SK-N-SH (cell line): ENCODE measurements at regions not wholly inside any gene's neighbourhood (a gene's known extent, or its start where the extent isn't known, plus 50 kb on each side); places are given as distances from the start of the nearest gene placed in this dataset.

ENCODE experiments used
- CTCF ChIA-PET: fragments of 300-600, 350-600 bp; formaldehyde crosslinking; extraction: SDS; loops from one replicate; lab custom pipeline; 2021; lab: Yijun Ruan, JAX
- POLR2A ChIA-PET: fragments of 350-600 bp; sonication (Branson Sonifier 250); formaldehyde crosslinking; extraction: SDS; loops from one replicate; lab custom pipeline; 2020; ENCODE audit warnings: antibody characterized with exemption, inconsistent platforms; lab: Yijun Ruan, JAX
- DNase-seq: peaks from one replicate; pipeline ENCODE4 v3.0.0; 2012
- H2AFZ ChIP-seq: fragments of 200-600 bp; sonication (generic); 2 replicates; pipeline ENCODE4 v1.8.1; 2016; ENCODE audit warnings: antibody characterized with exemption, mild to moderate bottlenecking, low read depth
- H3F3A ChIP-seq: fragments of 200-600 bp; sonication (generic); replicated peaks from 2 replicates; pipeline ENCODE3; 2016; ENCODE audit warnings: antibody characterized with exemption, mild to moderate bottlenecking; ENCODE audit not compliant: insufficient read depth
- H3K27ac ChIP-seq, 2 experiments: fragments of 200-500 bp in 1 of 2; fragments of 200-600 bp in 1 of 2; sonication (Bioruptor generic) in 1 of 2; sonication (generic), shearing (Covaris generic) in 1 of 2; 2 replicates each; pipeline versions ENCODE4 v1.5.1 to v1.6.1; 2014 to 2016; ENCODE audit warnings: low read depth in 2 of 2, inconsistent platforms in 1 of 2, low read length in 1 of 2, mild to moderate bottlenecking in 1 of 2, mixed read lengths in 1 of 2
- H3K27me3 ChIP-seq: fragments of 200-600 bp; sonication (generic), shearing (Covaris generic); 2 replicates; pipeline ENCODE4 v1.6.1; 2016; ENCODE audit warnings: mixed run types; ENCODE audit not compliant: insufficient read depth
- H3K36me3 ChIP-seq, 2 experiments: fragments of 200-500 bp in 1 of 2; fragments of 200-600 bp in 1 of 2; sonication (Bioruptor generic) in 1 of 2; sonication (generic) in 1 of 2; replicated peaks in 1 of 2; 2 replicates each; pipeline versions ENCODE3 to v1.5.1; 2014 to 2016; ENCODE audit warnings: low read length in 1 of 2, mild to moderate bottlenecking in 1 of 2; ENCODE audit not compliant: insufficient read depth in 2 of 2, control insufficient read depth in 1 of 2
- H3K4me1 ChIP-seq, 2 experiments: fragments of 200-500 bp in 1 of 2; fragments of 200-600 bp in 1 of 2; sonication (Bioruptor generic) in 1 of 2; sonication (generic), shearing (Covaris generic) in 1 of 2; 2 replicates each; pipeline versions ENCODE4 v1.5.1 to v1.6.1; 2014 to 2016; ENCODE audit warnings: low read depth in 1 of 2, low read length in 1 of 2, mixed run types in 1 of 2; ENCODE audit not compliant: insufficient read depth in 2 of 2, control insufficient read depth in 1 of 2
- H3K4me2 ChIP-seq: fragments of 200-600 bp; sonication (generic), shearing (Covaris generic); 2 replicates; pipeline ENCODE4 v1.6.1; 2017; ENCODE audit warnings: mixed run types
- H3K4me3 ChIP-seq, 2 experiments: fragments of 200-500 bp in 1 of 2; fragments of 200-600 bp in 1 of 2; sonication (Bioruptor generic) in 1 of 2; sonication (generic), shearing (Covaris generic) in 1 of 2; 2 replicates each; pipeline versions ENCODE4 v1.5.1 to v1.8.1; 2014 to 2016; ENCODE audit warnings: low read depth in 2 of 2, inconsistent platforms in 1 of 2, low read length in 1 of 2, mild to moderate bottlenecking in 1 of 2, mixed read lengths in 1 of 2, moderate library complexity in 1 of 2
- H3K79me2 ChIP-seq: fragments of 200-600 bp; sonication (generic); 2 replicates; pipeline ENCODE4 v1.8.1; 2017; ENCODE audit warnings: mild to moderate bottlenecking; ENCODE audit not compliant: insufficient read depth
- H3K9ac ChIP-seq: fragments of 200-600 bp; sonication (generic); 2 replicates; pipeline ENCODE4 v1.6.1; 2017; ENCODE audit warnings: mixed run types
- H3K9me2 ChIP-seq: fragments of 200-600 bp; sonication (generic); 2 replicates; pipeline ENCODE4 v1.6.1; 2017; ENCODE audit warnings: mixed run types
- H3K9me3 ChIP-seq: fragments of 200-600 bp; sonication (generic); 2 replicates; pipeline ENCODE4 v1.6.1; 2017; ENCODE audit warnings: mixed run types, mild to moderate bottlenecking, moderate library complexity
- H4K20me1 ChIP-seq: fragments of 200-600 bp; sonication (generic); 2 replicates; pipeline ENCODE4 v1.6.1; 2017; ENCODE audit warnings: mild to moderate bottlenecking, mixed run types; ENCODE audit not compliant: insufficient read depth
- ELF1 ChIP-seq: IDR thresholded peaks from 2 replicates; pipeline ENCODE4 v1.4.0; 2012
- EP300 ChIP-seq, 2 experiments: IDR thresholded peaks; 2 replicates each; pipeline versions ENCODE4 v1.4.0 to v1.6.1; 2012; ENCODE audit warnings: borderline replicate concordance in 1 of 2, low read depth in 1 of 2, low read length in 1 of 2
- EZH2phosphoT487 ChIP-seq: fragments of 200-600 bp; sonication (generic); IDR thresholded peaks from 2 replicates; pipeline ENCODE4 v1.6.1; 2017; ENCODE audit warnings: low read depth, mixed run types, mild to moderate bottlenecking, antibody characterized with exemption, moderate library complexity, borderline replicate concordance
- FOSL2 ChIP-seq: IDR thresholded peaks from 2 replicates; pipeline ENCODE4 v1.4.0; 2012; ENCODE audit warnings: low read depth, mild to moderate bottlenecking, moderate library complexity, borderline replicate concordance
- JUND ChIP-seq: IDR thresholded peaks from 2 replicates; pipeline ENCODE4 v1.4.0; 2012
- MEF2A ChIP-seq: IDR thresholded peaks from 2 replicates; pipeline ENCODE4 v1.4.0; 2012; ENCODE audit warnings: low read depth, borderline replicate concordance
- MXI1 ChIP-seq: IDR thresholded peaks from 2 replicates; pipeline ENCODE4 v1.6.1; 2012; ENCODE audit warnings: mild to moderate bottlenecking, low read depth, low read length, improper control_type of control experiment
- NRF1 ChIP-seq: IDR thresholded peaks from 2 replicates; pipeline ENCODE4 v1.6.1; 2012; ENCODE audit warnings: low read depth, mild to moderate bottlenecking, low read length
- POLR2AphosphoS5 ChIP-seq: IDR thresholded peaks from 2 replicates; pipeline ENCODE4 v1.6.1; 2012; ENCODE audit warnings: low read depth, low read length
- RCOR1 ChIP-seq: fragments of 150-350 bp; IDR thresholded peaks from 2 replicates; pipeline ENCODE4 v1.6.1; 2017; ENCODE audit warnings: antibody characterized with exemption, low read length
- RFX5 ChIP-seq: IDR thresholded peaks from 2 replicates; pipeline ENCODE4 v1.6.1; 2012; ENCODE audit warnings: mild to moderate bottlenecking, improper control_type of control experiment, low read length
- RXRA ChIP-seq: IDR thresholded peaks from 2 replicates; pipeline ENCODE4 v1.4.0; 2012; ENCODE audit warnings: low read depth, mild to moderate bottlenecking, borderline replicate concordance
- SMC3 ChIP-seq: IDR thresholded peaks from 2 replicates; pipeline ENCODE4 v1.6.1; 2012; ENCODE audit warnings: low read depth, low read length, improper control_type of control experiment
- TEAD4 ChIP-seq: IDR thresholded peaks from 2 replicates; pipeline ENCODE4 v1.4.0; 2012; ENCODE audit warnings: mild to moderate bottlenecking, borderline replicate concordance; ENCODE audit not compliant: insufficient read depth
- YY1 ChIP-seq: IDR thresholded peaks from 2 replicates; pipeline ENCODE4 v1.4.0; 2012; ENCODE audit warnings: low read depth, mild to moderate bottlenecking
- WGBS: methylation state at CpG from one replicate; pipeline ENCODE4 v1.1.6; 2017; ENCODE audit warnings: low lambda C conversion rate; 5-methylcytosine and 5-hydroxymethylcytosine counted together
- TF ChIP-seq, protein P1 (sequence below): IDR thresholded peaks from 2 replicates; pipeline ENCODE4 v1.6.1; 2012; ENCODE audit warnings: mild to moderate bottlenecking, low read depth, low read length, moderate library complexity
- TF ChIP-seq, protein P2 (sequence below): fragments of 150-350 bp; IDR thresholded peaks from 2 replicates; pipeline ENCODE4 v1.6.1; 2017; ENCODE audit warnings: antibody characterized with exemption, low read length, low read depth, borderline replicate concordance
- TF ChIP-seq, protein P3 (sequence below): IDR thresholded peaks from 2 replicates; pipeline ENCODE4 v1.4.0; 2012; ENCODE audit warnings: low read depth
- TF ChIP-seq, protein P4 (sequence below): IDR thresholded peaks from 2 replicates; pipeline ENCODE4; 2012
- TF ChIP-seq, protein P5 (sequence below): IDR thresholded peaks from 2 replicates; pipeline ENCODE4 v1.4.0; 2012; ENCODE audit warnings: low read depth, borderline replicate concordance

DNA sequence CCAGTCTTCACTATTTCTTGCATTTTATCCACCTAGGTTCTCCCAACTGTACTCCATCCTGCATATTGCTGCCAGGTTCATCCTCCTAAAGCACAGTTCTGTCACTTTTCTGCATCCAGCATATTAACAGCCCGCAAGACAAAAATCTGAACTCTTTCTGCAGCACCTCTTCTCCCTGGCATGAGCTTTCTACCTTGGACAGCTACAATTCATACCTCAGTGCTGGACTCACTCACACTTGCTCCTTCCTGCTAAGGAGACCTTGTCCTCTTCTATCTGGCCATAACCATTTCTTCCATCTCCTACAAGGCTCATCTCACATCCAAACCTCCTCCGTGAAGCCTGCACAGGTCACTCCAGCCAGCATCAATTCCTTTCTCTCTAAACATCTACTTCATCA, 170.1 kb upstream of the GRIP1 start:
- no peak overlapping the region for H2AFZ ChIP-seq
- H4K20me1 ChIP-seq: no peaks in the 10 kb centered on the region
- H3K36me3 ChIP-seq: no peaks in the 10 kb centered on the region
- no peaks in the 10 kb centered on the region for H3K27me3 ChIP-seq
- no peak overlapping the region for H3K4me3 ChIP-seq
- no peak overlapping the region for H3K4me2 ChIP-seq
- 43% methylated on average over 2 of the region's 2 CpGs for WGBS
- H3K9ac ChIP-seq: no peak overlapping the region
- no peak for DNase-seq
- no peak overlapping the region for H3K27ac ChIP-seq
- H3K4me1 ChIP-seq: no peaks in the 10 kb centered on the region
- no peaks in the 10 kb centered on the region for H3K9me3 ChIP-seq
- ChIA-PET POLR2A (no interaction called here), CTCF (interaction anchor here (1.7 kb wide), 1 partner anchor 12 kb away, joined by 9 read pairs; no protein-coding TSS in a partner anchor)
- H3K79me2 ChIP-seq: no peaks in the 10 kb centered on the region
- no peaks in the 10 kb centered on the region for H3K9me2 ChIP-seq
- TF ChIP-seq, protein P1, sequence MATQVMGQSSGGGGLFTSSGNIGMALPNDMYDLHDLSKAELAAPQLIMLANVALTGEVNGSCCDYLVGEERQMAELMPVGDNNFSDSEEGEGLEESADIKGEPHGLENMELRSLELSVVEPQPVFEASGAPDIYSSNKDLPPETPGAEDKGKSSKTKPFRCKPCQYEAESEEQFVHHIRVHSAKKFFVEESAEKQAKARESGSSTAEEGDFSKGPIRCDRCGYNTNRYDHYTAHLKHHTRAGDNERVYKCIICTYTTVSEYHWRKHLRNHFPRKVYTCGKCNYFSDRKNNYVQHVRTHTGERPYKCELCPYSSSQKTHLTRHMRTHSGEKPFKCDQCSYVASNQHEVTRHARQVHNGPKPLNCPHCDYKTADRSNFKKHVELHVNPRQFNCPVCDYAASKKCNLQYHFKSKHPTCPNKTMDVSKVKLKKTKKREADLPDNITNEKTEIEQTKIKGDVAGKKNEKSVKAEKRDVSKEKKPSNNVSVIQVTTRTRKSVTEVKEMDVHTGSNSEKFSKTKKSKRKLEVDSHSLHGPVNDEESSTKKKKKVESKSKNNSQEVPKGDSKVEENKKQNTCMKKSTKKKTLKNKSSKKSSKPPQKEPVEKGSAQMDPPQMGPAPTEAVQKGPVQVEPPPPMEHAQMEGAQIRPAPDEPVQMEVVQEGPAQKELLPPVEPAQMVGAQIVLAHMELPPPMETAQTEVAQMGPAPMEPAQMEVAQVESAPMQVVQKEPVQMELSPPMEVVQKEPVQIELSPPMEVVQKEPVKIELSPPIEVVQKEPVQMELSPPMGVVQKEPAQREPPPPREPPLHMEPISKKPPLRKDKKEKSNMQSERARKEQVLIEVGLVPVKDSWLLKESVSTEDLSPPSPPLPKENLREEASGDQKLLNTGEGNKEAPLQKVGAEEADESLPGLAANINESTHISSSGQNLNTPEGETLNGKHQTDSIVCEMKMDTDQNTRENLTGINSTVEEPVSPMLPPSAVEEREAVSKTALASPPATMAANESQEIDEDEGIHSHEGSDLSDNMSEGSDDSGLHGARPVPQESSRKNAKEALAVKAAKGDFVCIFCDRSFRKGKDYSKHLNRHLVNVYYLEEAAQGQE: 0 out of 2 replicates have a peak, but pooled peaks have one; percentile 60
- TF ChIP-seq MXI1: no peak
- H3F3A ChIP-seq: no peaks in the 10 kb centered on the region

DNA sequence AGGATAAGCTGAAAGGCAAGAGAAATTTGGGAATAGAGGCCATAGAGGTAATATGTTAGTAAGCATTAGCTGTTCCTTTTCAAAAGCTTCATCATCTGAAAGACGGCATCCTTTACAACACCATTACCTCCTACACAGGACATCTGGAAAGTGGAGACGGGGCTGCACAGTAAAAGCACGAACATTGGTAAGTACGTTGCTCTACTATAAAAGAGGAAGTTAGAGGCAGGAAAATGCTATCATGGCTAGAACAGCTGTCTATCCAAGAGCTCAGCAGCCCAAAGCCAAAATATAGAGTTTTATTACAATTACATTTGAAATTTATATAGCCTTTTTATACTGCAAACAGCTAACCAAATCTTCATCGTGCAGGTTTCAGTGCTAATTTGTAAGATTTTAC, 172.3 kb upstream of the GRIP1 start:
- 21% methylated on average over 5 of the region's 5 CpGs for WGBS
- no peaks in the 10 kb centered on the region for H3K79me2 ChIP-seq
- no peak overlapping the region for H3K4me3 ChIP-seq
- DNase-seq: no peak
- TF ChIP-seq, protein P2, sequence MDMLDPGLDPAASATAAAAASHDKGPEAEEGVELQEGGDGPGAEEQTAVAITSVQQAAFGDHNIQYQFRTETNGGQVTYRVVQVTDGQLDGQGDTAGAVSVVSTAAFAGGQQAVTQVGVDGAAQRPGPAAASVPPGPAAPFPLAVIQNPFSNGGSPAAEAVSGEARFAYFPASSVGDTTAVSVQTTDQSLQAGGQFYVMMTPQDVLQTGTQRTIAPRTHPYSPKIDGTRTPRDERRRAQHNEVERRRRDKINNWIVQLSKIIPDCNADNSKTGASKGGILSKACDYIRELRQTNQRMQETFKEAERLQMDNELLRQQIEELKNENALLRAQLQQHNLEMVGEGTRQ: no peak
- TF ChIP-seq SMC3 (no peak), YY1 (no peak), RFX5 (no peak), MXI1 (no peak), RXRA (no peak), RCOR1 (no peak), NRF1 (no peak), EP300 (IDR thresholded peaks at IDR 0.05; ENCODE audit: borderline replicate concordance in 1 of 2, low read depth in 1 of 2, low read length in 1 of 2) (no peak), EZH2phosphoT487 (no peak), FOSL2 (no peak), ELF1 (no peak), POLR2AphosphoS5 (no peak), TEAD4 (no peak), JUND (no peak), MEF2A (no peak)
- TF ChIP-seq, protein P3, sequence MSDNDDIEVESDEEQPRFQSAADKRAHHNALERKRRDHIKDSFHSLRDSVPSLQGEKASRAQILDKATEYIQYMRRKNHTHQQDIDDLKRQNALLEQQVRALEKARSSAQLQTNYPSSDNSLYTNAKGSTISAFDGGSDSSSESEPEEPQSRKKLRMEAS: no peak
- TF ChIP-seq, protein P4, sequence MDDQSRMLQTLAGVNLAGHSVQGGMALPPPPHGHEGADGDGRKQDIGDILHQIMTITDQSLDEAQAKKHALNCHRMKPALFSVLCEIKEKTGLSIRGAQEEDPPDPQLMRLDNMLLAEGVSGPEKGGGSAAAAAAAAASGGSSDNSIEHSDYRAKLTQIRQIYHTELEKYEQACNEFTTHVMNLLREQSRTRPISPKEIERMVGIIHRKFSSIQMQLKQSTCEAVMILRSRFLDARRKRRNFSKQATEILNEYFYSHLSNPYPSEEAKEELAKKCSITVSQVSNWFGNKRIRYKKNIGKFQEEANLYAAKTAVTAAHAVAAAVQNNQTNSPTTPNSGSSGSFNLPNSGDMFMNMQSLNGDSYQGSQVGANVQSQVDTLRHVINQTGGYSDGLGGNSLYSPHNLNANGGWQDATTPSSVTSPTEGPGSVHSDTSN: no peak
- TF ChIP-seq, protein P5, sequence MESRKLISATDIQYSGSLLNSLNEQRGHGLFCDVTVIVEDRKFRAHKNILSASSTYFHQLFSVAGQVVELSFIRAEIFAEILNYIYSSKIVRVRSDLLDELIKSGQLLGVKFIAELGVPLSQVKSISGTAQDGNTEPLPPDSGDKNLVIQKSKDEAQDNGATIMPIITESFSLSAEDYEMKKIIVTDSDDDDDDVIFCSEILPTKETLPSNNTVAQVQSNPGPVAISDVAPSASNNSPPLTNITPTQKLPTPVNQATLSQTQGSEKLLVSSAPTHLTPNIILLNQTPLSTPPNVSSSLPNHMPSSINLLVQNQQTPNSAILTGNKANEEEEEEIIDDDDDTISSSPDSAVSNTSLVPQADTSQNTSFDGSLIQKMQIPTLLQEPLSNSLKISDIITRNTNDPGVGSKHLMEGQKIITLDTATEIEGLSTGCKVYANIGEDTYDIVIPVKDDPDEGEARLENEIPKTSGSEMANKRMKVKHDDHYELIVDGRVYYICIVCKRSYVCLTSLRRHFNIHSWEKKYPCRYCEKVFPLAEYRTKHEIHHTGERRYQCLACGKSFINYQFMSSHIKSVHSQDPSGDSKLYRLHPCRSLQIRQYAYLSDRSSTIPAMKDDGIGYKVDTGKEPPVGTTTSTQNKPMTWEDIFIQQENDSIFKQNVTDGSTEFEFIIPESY: no peak
- H3K9me3 ChIP-seq: no peaks in the 10 kb centered on the region
- no peak overlapping the region for H3K4me2 ChIP-seq
- no peaks in the 10 kb centered on the region for H4K20me1 ChIP-seq
- H3K27ac ChIP-seq: no peak overlapping the region
- ChIA-PET CTCF (interaction anchor here (2.2 kb wide), 1 partner anchor 10 kb away, joined by 8 read pairs; no protein-coding TSS in a partner anchor), POLR2A (no interaction called here)
- H3K4me1 ChIP-seq: no peaks in the 10 kb centered on the region
- no peaks in the 10 kb centered on the region for H3K27me3 ChIP-seq
- no peak overlapping the region for H2AFZ ChIP-seq
- H3K9ac ChIP-seq: no peak overlapping the region
- H3K9me2 ChIP-seq: no peaks in the 10 kb centered on the region
- no peaks in the 10 kb centered on the region for H3F3A ChIP-seq
- no peaks in the 10 kb centered on the region for H3K36me3 ChIP-seq
